ENCODE measurements at regions not wholly inside any gene's neighbourhood (a gene's known extent, or its start where the extent isn't known, plus 50 kb on each side); places are given as distances from the start of the nearest gene placed in this dataset.

GRCh38 chr9:107647611-107648010 is 158.0 kb upstream of the KLF4 start:
- H3K23ac ChIP-seq (ENCODE audit: low read length): no peak overlapping the region
- no peaks in the 10 kb centered on the region for H3K79me2 ChIP-seq (ENCODE audit: control insufficient read depth, insufficient read depth, low read length, poor library complexity)
- no peak overlapping the region for H2AFZ ChIP-seq (ENCODE audit: insufficient read depth, low read length, poor library complexity)
- H3K4me3 ChIP-seq (ENCODE audit: low read depth, low read length): no peak overlapping the region
- no peak overlapping the region for H3K9ac ChIP-seq (ENCODE audit: low read length)
- no peak overlapping the region for H4K12ac ChIP-seq (ENCODE audit: low read depth, low read length)
- no peak overlapping the region for H3K14ac ChIP-seq (ENCODE audit: low read length)
- no peak overlapping the region for H3K27ac ChIP-seq (ENCODE audit: low read depth, low read length)
- H3K4me2 ChIP-seq (ENCODE audit: low read length): no peak overlapping the region
- H3K4me1 ChIP-seq (ENCODE audit: control insufficient read depth in 1 of 2, insufficient read depth in 2 of 2, low read length in 2 of 2): no peaks in the 10 kb centered on the region
- WGBS (ENCODE audit: extremely low coverage, insufficient coverage, insufficient read length): no CpG with 5 or more reads among the region's 5 CpGs
- H3K27me3 ChIP-seq (ENCODE audit: insufficient read depth, low read length): no peaks in the 10 kb centered on the region
- H3K9me3 ChIP-seq (ENCODE audit: insufficient read depth, low read depth, low read length): no peaks in the 10 kb centered on the region
- DNase-seq: no peak
- no peak overlapping the region for H2BK12ac ChIP-seq (ENCODE audit: low read length)
- H3K79me1 ChIP-seq (ENCODE audit: low read length): no peaks in the 10 kb centered on the region
- no peak overlapping the region for H4K91ac ChIP-seq (ENCODE audit: low read depth, low read length)
- H2AK5ac ChIP-seq (ENCODE audit: low read length): no peak overlapping the region
- no peak overlapping the region for H3K18ac ChIP-seq (ENCODE audit: low read length)
- no peak overlapping the region for H3K4ac ChIP-seq (ENCODE audit: low read depth, low read length)
- H3K36me3 ChIP-seq (ENCODE audit: control insufficient read depth in 1 of 2, insufficient read depth in 2 of 2, low read length in 2 of 2): no peaks in the 10 kb centered on the region
- H2BK5ac ChIP-seq (ENCODE audit: low read depth, low read length, poor library complexity): no peak overlapping the region
- no peak overlapping the region for H4K8ac ChIP-seq (ENCODE audit: low read depth, low read length)
- H2BK120ac ChIP-seq (ENCODE audit: insufficient read depth, low read length, poor library complexity): no peak overlapping the region

- Histone ChIP-seq H2BK12ac (ENCODE audit: low read length) (no peak overlapping the region), H2BK120ac (ENCODE audit: insufficient read depth, low read length, poor library complexity) (no peak overlapping the region), H3K9ac (ENCODE audit: low read length) (no peak overlapping the region), H3K18ac (ENCODE audit: low read length) (no peak overlapping the region), H4K8ac (ENCODE audit: low read depth, low read length) (no peak overlapping the region), H3K4me3 (ENCODE audit: low read depth, low read length) (no peak overlapping the region), H3K27ac (ENCODE audit: low read depth, low read length) (no peak overlapping the region), H3K4me1 (ENCODE audit: control insufficient read depth in 1 of 2, insufficient read depth in 2 of 2, low read length in 2 of 2) (no peaks in the 10 kb centered on the region), H3K27me3 (ENCODE audit: insufficient read depth, low read length) (no peaks in the 10 kb centered on the region), H3K14ac (ENCODE audit: low read length) (no peak overlapping the region), H3K4ac (ENCODE audit: low read depth, low read length) (no peak overlapping the region), H2AFZ (ENCODE audit: insufficient read depth, low read length, poor library complexity) (no peak overlapping the region), H4K91ac (ENCODE audit: low read depth, low read length) (no peak overlapping the region), H3K23ac (ENCODE audit: low read length) (no peak overlapping the region), H3K36me3 (ENCODE audit: control insufficient read depth in 1 of 2, insufficient read depth in 2 of 2, low read length in 2 of 2) (no peaks in the 10 kb centered on the region), H3K4me2 (ENCODE audit: low read length) (no peak overlapping the region), H3K79me2 (ENCODE audit: control insufficient read depth, insufficient read depth, low read length, poor library complexity) (no peaks in the 10 kb centered on the region), H3K9me3 (ENCODE audit: insufficient read depth, low read depth, low read length) (no peaks in the 10 kb centered on the region), H4K12ac (ENCODE audit: low read depth, low read length) (no peak overlapping the region), H3K79me1 (ENCODE audit: low read length) (no peaks in the 10 kb centered on the region), H2AK5ac (ENCODE audit: low read length) (no peak overlapping the region), H2BK5ac (ENCODE audit: low read depth, low read length, poor library complexity) (no peak overlapping the region)
- WGBS (ENCODE audit: extremely low coverage, insufficient coverage, insufficient read length): no CpG with 5 or more reads among the region's 1 CpG
- no peak for DNase-seq
Measured at GRCh38 chr9:107647141-107647540, 157.6 kb upstream of the KLF4 start.

DNA sequence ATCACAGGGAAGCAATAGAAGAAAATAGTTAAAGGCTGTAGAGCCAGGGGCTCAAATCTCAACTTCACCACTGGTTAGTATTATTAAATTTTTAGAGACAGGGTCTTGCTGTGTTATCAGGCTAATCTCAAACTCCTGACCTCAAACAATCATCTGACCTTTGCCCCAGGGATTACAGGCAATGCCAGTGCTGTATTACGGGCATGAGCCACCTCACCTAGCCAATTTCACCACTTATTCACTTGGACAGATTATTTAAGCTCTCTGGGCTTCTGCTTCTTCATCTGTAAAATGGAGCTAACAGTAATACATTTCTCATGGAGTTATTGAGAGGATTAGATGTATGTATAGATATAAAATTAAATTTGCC is 155.9 kb upstream of the KLF4 start:
- H2BK5ac ChIP-seq (ENCODE audit: low read depth, low read length, poor library complexity): no peak overlapping the region
- no CpG with 5 or more reads among the region's 1 CpG for WGBS (ENCODE audit: extremely low coverage, insufficient coverage, insufficient read length)
- H4K8ac ChIP-seq (ENCODE audit: low read depth, low read length): no peak overlapping the region
- H3K4me3 ChIP-seq (ENCODE audit: low read depth, low read length): no peak overlapping the region
- H2BK12ac ChIP-seq (ENCODE audit: low read length): no peak overlapping the region
- no peak overlapping the region for H3K23ac ChIP-seq (ENCODE audit: low read length)
- H3K27me3 ChIP-seq (ENCODE audit: insufficient read depth, low read length): no peaks in the 10 kb centered on the region
- H3K9me3 ChIP-seq (ENCODE audit: insufficient read depth, low read depth, low read length): no peaks in the 10 kb centered on the region
- no peaks in the 10 kb centered on the region for H3K36me3 ChIP-seq (ENCODE audit: control insufficient read depth in 1 of 2, insufficient read depth in 2 of 2, low read length in 2 of 2)
- H3K4me1 ChIP-seq (ENCODE audit: control insufficient read depth in 1 of 2, insufficient read depth in 2 of 2, low read length in 2 of 2): no peaks in the 10 kb centered on the region
- H4K12ac ChIP-seq (ENCODE audit: low read depth, low read length): no peak overlapping the region
- no peak overlapping the region for H4K91ac ChIP-seq (ENCODE audit: low read depth, low read length)
- DNase-seq: no peak
- H3K14ac ChIP-seq (ENCODE audit: low read length): no peak overlapping the region
- no peak overlapping the region for H2AFZ ChIP-seq (ENCODE audit: insufficient read depth, low read length, poor library complexity)
- H3K9ac ChIP-seq (ENCODE audit: low read length): no peak overlapping the region
- no peaks in the 10 kb centered on the region for H3K79me1 ChIP-seq (ENCODE audit: low read length)
- no peak overlapping the region for H3K4me2 ChIP-seq (ENCODE audit: low read length)
- no peak overlapping the region for H3K27ac ChIP-seq (ENCODE audit: low read depth, low read length)
- H3K4ac ChIP-seq (ENCODE audit: low read depth, low read length): no peak overlapping the region
- H2AK5ac ChIP-seq (ENCODE audit: low read length): no peak overlapping the region
- no peak overlapping the region for H3K18ac ChIP-seq (ENCODE audit: low read length)
- no peaks in the 10 kb centered on the region for H3K79me2 ChIP-seq (ENCODE audit: control insufficient read depth, insufficient read depth, low read length, poor library complexity)
- H2BK120ac ChIP-seq (ENCODE audit: insufficient read depth, low read length, poor library complexity): no peak overlapping the region

DNA sequence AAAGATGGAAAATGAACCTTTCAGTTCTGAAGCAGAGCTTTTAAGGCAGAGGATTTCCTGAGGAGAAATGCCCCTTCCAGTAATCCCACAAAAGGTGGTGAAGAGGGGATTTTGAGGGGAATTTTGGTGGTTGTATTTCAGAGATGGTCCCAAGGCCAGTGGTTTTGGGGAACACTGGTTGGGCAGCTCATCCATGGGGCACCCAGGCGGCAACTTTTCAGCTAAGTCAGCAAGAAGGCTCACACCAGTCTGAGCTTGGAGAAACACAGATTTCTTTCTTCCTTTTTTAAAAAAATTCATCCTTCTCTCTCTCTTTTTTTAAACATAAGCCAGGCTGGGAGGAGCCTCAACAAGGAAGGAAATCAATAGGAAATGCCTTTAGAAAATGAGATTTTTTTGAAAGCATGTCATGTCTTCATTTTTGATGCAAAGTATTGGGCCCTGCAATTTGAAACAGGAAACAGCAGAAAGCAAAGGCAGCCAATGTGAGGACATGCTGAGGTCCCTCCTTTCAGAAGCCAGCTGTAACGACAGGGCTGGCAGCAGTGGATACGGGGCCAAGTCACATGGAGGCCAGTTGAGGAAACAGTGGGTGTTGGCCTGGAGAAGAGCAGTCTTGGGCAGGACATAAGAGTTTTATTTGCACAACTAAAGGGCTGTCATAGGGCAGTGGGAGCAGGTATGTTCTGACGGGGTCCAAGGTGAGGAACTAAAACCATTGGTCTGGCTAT is 155.3 kb upstream of the KLF4 start:
- no CpG with 5 or more reads among the region's 4 CpGs for WGBS (ENCODE audit: extremely low coverage, insufficient coverage, insufficient read length)

More for the DNA sequence above, 155.3 kb upstream of the KLF4 start:
- no peak overlapping the region for H2BK5ac ChIP-seq (ENCODE audit: low read depth, low read length, poor library complexity)
- no peak overlapping the region for H4K12ac ChIP-seq (ENCODE audit: low read depth, low read length)
- no peak overlapping the region for H4K8ac ChIP-seq (ENCODE audit: low read depth, low read length)
- no peak overlapping the region for H3K18ac ChIP-seq (ENCODE audit: low read length)
- H2BK12ac ChIP-seq (ENCODE audit: low read length): no peak overlapping the region
- H2AK5ac ChIP-seq (ENCODE audit: low read length): no peak overlapping the region
- H3K14ac ChIP-seq (ENCODE audit: low read length): no peak overlapping the region
- no peak overlapping the region for H3K23ac ChIP-seq (ENCODE audit: low read length)
- H3K4me3 ChIP-seq (ENCODE audit: low read depth, low read length): no peak overlapping the region
- H3K79me2 ChIP-seq (ENCODE audit: control insufficient read depth, insufficient read depth, low read length, poor library complexity): no peaks in the 10 kb centered on the region
- no peak overlapping the region for H3K4me2 ChIP-seq (ENCODE audit: low read length)
- no peak overlapping the region for H3K27ac ChIP-seq (ENCODE audit: low read depth, low read length)
- no peak overlapping the region for H2BK120ac ChIP-seq (ENCODE audit: insufficient read depth, low read length, poor library complexity)
- no peaks in the 10 kb centered on the region for H3K9me3 ChIP-seq (ENCODE audit: insufficient read depth, low read depth, low read length)
- no peak overlapping the region for H4K91ac ChIP-seq (ENCODE audit: low read depth, low read length)
- no peaks in the 10 kb centered on the region for H3K36me3 ChIP-seq (ENCODE audit: control insufficient read depth in 1 of 2, insufficient read depth in 2 of 2, low read length in 2 of 2)
- DNase-seq: no peak
- H3K4me1 ChIP-seq (ENCODE audit: control insufficient read depth in 1 of 2, insufficient read depth in 2 of 2, low read length in 2 of 2): no peaks in the 10 kb centered on the region
- no peak overlapping the region for H3K9ac ChIP-seq (ENCODE audit: low read length)
- no peaks in the 10 kb centered on the region for H3K79me1 ChIP-seq (ENCODE audit: low read length)
- H2AFZ ChIP-seq (ENCODE audit: insufficient read depth, low read length, poor library complexity): no peak overlapping the region
- no peak overlapping the region for H3K4ac ChIP-seq (ENCODE audit: low read depth, low read length)
- H3K27me3 ChIP-seq (ENCODE audit: insufficient read depth, low read length): no peaks in the 10 kb centered on the region
